K562 (cell line): ENCODE measurements at regions not wholly inside any gene's neighbourhood (a gene's known extent, or its start where the extent isn't known, plus 50 kb on each side); places are given as distances from the start of the nearest gene placed in this dataset.

Experiments used
- ATAC-seq: fragments of 200-7000 bp; cut with Tn5 transposase; 3 replicates; pipeline ENCODE4 v1.9.1; 2020; ENCODE audit warnings: moderate library complexity
- BruUV-seq: library from RNA; stranded (reverse); fragments of 400-500 nt; replicated peaks from 2 replicates; lab custom pipeline; 2021; lab: Mats Ljungman, UMichigan
- CTCF ChIA-PET: fragments of 300-600 bp; formaldehyde crosslinking; extraction: SDS; loops from one replicate; lab custom pipeline; 2021; ENCODE audit warnings: low intra/inter-chr PET ratio; lab: Yijun Ruan, JAX
- POLR2A ChIA-PET: fragments of 300-600, 350-650 bp; sonication (Branson Sonifier 250); formaldehyde crosslinking; extraction: SDS; loops from one replicate; lab custom pipeline; 2021; ENCODE audit warnings: antibody characterized with exemption, inconsistent platforms; lab: Yijun Ruan, JAX
- DNase-seq, 4 experiments: peaks; one replicate each; pipeline versions ENCODE4 v3.0.0 to v3.0.0-alpha.2; 2011 to 2018; ENCODE audit warnings: low spot score in 3 of 4, mixed read lengths in 3 of 4; ENCODE audit errors: extremely low read depth in 1 of 4
- FAIRE-seq: peaks from 2 replicates; lab custom pipeline; 2011; peaks lifted over from hg19 to GRCh38; lab: Jason Lieb, UNC
- H2AFZ ChIP-seq: 2 replicates; pipeline ENCODE4 v1.6.0; 2011; ENCODE audit warnings: low read depth, low read length, control low read depth, inconsistent platforms
- H3K27ac ChIP-seq: fragments of 200-600 bp; 3 replicates; pipeline ENCODE4 v1.8.0; 2011; ENCODE audit warnings: low read depth, mild to moderate bottlenecking, control low read depth, inconsistent platforms, low read length, moderate library complexity, mixed read lengths; ENCODE audit errors: extremely low read depth
- H3K27me3 ChIP-seq, 2 experiments: fragments of 300-600 bp in 1 of 2; 2 replicates in 1 of 2; 3 replicates in 1 of 2; pipeline versions ENCODE4 v1.6.0 to v1.8.0; 2011; ENCODE audit warnings: inconsistent platforms in 2 of 2, low read length in 2 of 2, mild to moderate bottlenecking in 1 of 2, mixed read lengths in 1 of 2, moderate library complexity in 1 of 2; ENCODE audit not compliant: control insufficient read depth in 2 of 2, insufficient read depth in 2 of 2
- H3K36me3 ChIP-seq: fragments of 300-600 bp; 3 replicates; pipeline ENCODE4 v1.8.0; 2011; ENCODE audit warnings: mild to moderate bottlenecking, low read length, inconsistent platforms; ENCODE audit not compliant: control insufficient read depth, insufficient read depth
- H3K4me1 ChIP-seq, 2 experiments: fragments of 200-600 bp in 1 of 2; replicated peaks in 1 of 2; 2 replicates in 1 of 2; 3 replicates in 1 of 2; pipeline versions ENCODE4 v1.5.1 to v1.8.0; 2011; ENCODE audit warnings: inconsistent platforms in 2 of 2, low read length in 2 of 2, mild to moderate bottlenecking in 1 of 2, mixed read lengths in 1 of 2, moderate library complexity in 1 of 2; ENCODE audit not compliant: control insufficient read depth in 2 of 2, insufficient read depth in 2 of 2
- H3K4me2 ChIP-seq: 2 replicates; pipeline ENCODE4 v1.6.1; 2011; ENCODE audit warnings: low read length, control low read depth, inconsistent platforms, mixed read lengths; ENCODE audit not compliant: insufficient read depth
- H3K4me3 ChIP-seq: fragments of 200-600 bp; sonication (generic), shearing (Covaris generic); 2 replicates; pipeline ENCODE4 v1.5.1; 2016; ENCODE audit warnings: control low read depth, inconsistent platforms
- H3K79me2 ChIP-seq: fragments of 200-600 bp; 3 replicates; pipeline ENCODE4 v1.8.0; 2011; ENCODE audit warnings: low read length, inconsistent platforms; ENCODE audit not compliant: control insufficient read depth, insufficient read depth
- H3K9ac ChIP-seq, 2 experiments: 2 replicates each; pipeline versions ENCODE4 v1.6.0 to v1.6.1; 2011; ENCODE audit warnings: low read depth in 2 of 2, low read length in 2 of 2, control low read depth in 1 of 2, inconsistent platforms in 1 of 2, mild to moderate bottlenecking in 1 of 2, mixed read lengths in 1 of 2; ENCODE audit not compliant: insufficient read depth in 1 of 2
- H3K9me1 ChIP-seq: one replicate; pipeline ENCODE4 v1.6.0; 2011; ENCODE audit warnings: inconsistent platforms, mild to moderate bottlenecking, low read length, moderate library complexity; ENCODE audit not compliant: control insufficient read depth, insufficient read depth
- H3K9me3 ChIP-seq: replicated peaks from 2 replicates; pipeline ENCODE4 v1.5.1; 2011; ENCODE audit warnings: low read depth, low read length, inconsistent platforms; ENCODE audit not compliant: control insufficient read depth, insufficient read depth
- H4K20me1 ChIP-seq: replicated peaks from 2 replicates; pipeline ENCODE4 v1.6.1; 2011; ENCODE audit warnings: low read length, inconsistent platforms, mixed read lengths; ENCODE audit not compliant: control insufficient read depth, insufficient read depth
- CBFA2T2 ChIP-seq: fragments of 450-650 bp; conservative IDR thresholded peaks from 2 replicates; pipeline ENCODE4 v1.6.1; 2017; ENCODE audit warnings: mild to moderate bottlenecking
- GABPB2 ChIP-seq: fragments of 250-450 bp; sonication (Bioruptor Pico); conservative IDR thresholded peaks from 2 replicates; pipeline ENCODE4 v1.5.1; 2021; ENCODE audit warnings: mild to moderate bottlenecking
- HDAC6 ChIP-seq: IDR thresholded peaks from 2 replicates; pipeline ENCODE4 v1.6.1; 2012; ENCODE audit warnings: low read depth, mild to moderate bottlenecking, control low read depth, inconsistent platforms, low read length, moderate library complexity
- PCBP1 ChIP-seq: fragments of 200-400 bp; formaldehyde crosslinking; IDR thresholded peaks from 2 replicates; pipeline ENCODE4 v1.6.1; 2018; ENCODE audit warnings: mild to moderate bottlenecking, low read depth, low read length; ENCODE audit not compliant: poor library complexity, severe bottlenecking
- PCBP2 ChIP-seq: fragments of 200-400 bp; formaldehyde crosslinking; IDR thresholded peaks from 2 replicates; pipeline ENCODE4 v1.6.1; 2018; ENCODE audit warnings: low read length, low read depth, mild to moderate bottlenecking, moderate library complexity; ENCODE audit not compliant: poor library complexity, severe bottlenecking
- PPARD ChIP-seq: fragments of 250-450 bp; sonication (Bioruptor Pico); IDR thresholded peaks from 2 replicates; pipeline ENCODE4 v1.8.0; 2022; ENCODE audit warnings: inconsistent platforms, mild to moderate bottlenecking, moderate library complexity
- RB1 ChIP-seq: fragments of 450-650 bp; IDR thresholded peaks from 2 replicates; pipeline ENCODE4 v1.6.1; 2017; ENCODE audit warnings: low read depth, mild to moderate bottlenecking
- RBM34 ChIP-seq: fragments of 200-400 bp; formaldehyde crosslinking; IDR thresholded peaks from 2 replicates; pipeline ENCODE4 v1.6.1; 2018; ENCODE audit warnings: low read length, borderline replicate concordance; ENCODE audit not compliant: insufficient read depth
- STAT5A ChIP-seq: IDR thresholded peaks from 2 replicates; pipeline ENCODE4 v1.6.1; 2012; ENCODE audit warnings: low read length, inconsistent platforms, borderline replicate concordance
- XRCC4 ChIP-seq: IDR thresholded peaks from one replicate; pipeline ENCODE4 v1.6.1; 2011; ENCODE audit not compliant: insufficient read depth, insufficient read length; ENCODE audit errors: extremely low read depth
- ZMIZ1 ChIP-seq, 2 experiments: fragments of 150-350 bp in 1 of 2; IDR thresholded peaks; 2 replicates each; pipeline ENCODE4 v1.6.1; 2012 to 2016; ENCODE audit warnings: low read depth in 2 of 2, low read length in 2 of 2, mild to moderate bottlenecking in 1 of 2, moderate library complexity in 1 of 2
- ZNF174 ChIP-seq: fragments of 250-450 bp; sonication (Bioruptor Pico); IDR thresholded peaks from 2 replicates; pipeline ENCODE4 v1.4.0; 2020; ENCODE audit warnings: mild to moderate bottlenecking
- ZNF324 ChIP-seq: fragments of 250-450 bp; sonication (Bioruptor Pico); IDR thresholded peaks from 2 replicates; pipeline ENCODE4 v1.4.0; 2020; ENCODE audit warnings: mild to moderate bottlenecking
- ZNF668 ChIP-seq: fragments of 250-450 bp; sonication (Bioruptor Pico); IDR thresholded peaks from 2 replicates; pipeline ENCODE4 v1.8.0; 2022; ENCODE audit warnings: mild to moderate bottlenecking, inconsistent platforms
- ZNF780A ChIP-seq: fragments of 250-450 bp; sonication (Bioruptor Pico); IDR thresholded peaks from 2 replicates; pipeline ENCODE4 v1.5.0; 2021; ENCODE audit warnings: mild to moderate bottlenecking
- WGBS: fragments of 100-300 bp; shearing (Covaris generic); methylation state at CpG from one replicate; pipeline ENCODE4 v1.1.6; 2016; ENCODE audit warnings: low coverage, mixed read lengths; ENCODE audit not compliant: insufficient coverage; ENCODE audit errors: missing lambda C conversion rate; 5-methylcytosine and 5-hydroxymethylcytosine counted together
- in situ Hi-C: fragments of 300-500 bp; cut with MboI; formaldehyde crosslinking; loops from 4 replicates; pipeline ENCODE4 v1.15.0; 2018; ENCODE audit warnings: inconsistent platforms, mixed read lengths
- intact Hi-C: fragments of 100-400 bp; cut with micrococcal nuclease; formaldehyde crosslinking; loops from 2 replicates; pipeline ENCODE4 v1.14.2; 2022

- intact Hi-C loops = loop anchor here (10.0 kb wide), 1 partner anchor 265 kb away; the partner anchor contains the start of gene NFIL3
- Histone ChIP-seq H4K20me1 (no peaks in the 10 kb centered on the region), H3K27me3 (no peaks in the 10 kb centered on the region), H3K36me3 (no peaks in the 10 kb centered on the region), H3K79me2 (no peaks in the 10 kb centered on the region), H3K4me3 (no peak overlapping the region), H3K4me2 (no peak overlapping the region), H2AFZ (no peak overlapping the region), H3K9me1 (no peaks in the 10 kb centered on the region), H3K4me1 (peaks cover 32 to 35% of the 10 kb centered on the region in 2 experiments), H3K9me3 (no peaks in the 10 kb centered on the region), H3K27ac (no peak overlapping the region), H3K9ac (no peak overlapping the region)
- in situ Hi-C loops = no loop called here
- ChIA-PET POLR2A (interaction anchor here (0.6 kb wide), 1 partner anchor 37 kb away, joined by 3 read pairs; no protein-coding TSS in a partner anchor), CTCF (no interaction called here)
- FAIRE-seq = no peak
- no peak for DNase-seq
- TF ChIP-seq PPARD (CRISPR knock-in tag) = no peak
- no peak for TF ChIP-seq HDAC6
- TF ChIP-seq ZNF668 (CRISPR knock-in tag) = no peak
- no peak for TF ChIP-seq ZNF324 (CRISPR knock-in tag)
- no peak for TF ChIP-seq GABPB2 (CRISPR knock-in tag)
- no peak for TF ChIP-seq PCBP1
- no peak for TF ChIP-seq CBFA2T2
- TF ChIP-seq ZNF174 (CRISPR knock-in tag) = no peak
- no peak for TF ChIP-seq RBM34
- TF ChIP-seq STAT5A = no peak
- no peak for TF ChIP-seq XRCC4
- TF ChIP-seq PCBP2 = no peak
- no peak for TF ChIP-seq ZNF780A
- TF ChIP-seq RB1 = no peak
- no peak for TF ChIP-seq ZMIZ1 (IDR thresholded peaks at IDR 0.05; ENCODE audit: low read depth in 2 of 2, low read length in 2 of 2)
- BruUV-seq = no TSS peak
- ATAC-seq = no peak
- WGBS = 100% methylated on average over 1 of the region's 22 CpGs
Observed at GRCh38 chr9:91160181-91160580, 201.5 kb downstream of the AUH start.
